Stimulated activated CD4-positive, alpha-beta T cell treated with anti-CD3 and anti-CD28 coated beads, TNF-alpha, amount 100 ng/mL, for 4 hours (primary cell): ENCODE measurements at regions not wholly inside any gene's neighbourhood (a gene's known extent, or its start where the extent isn't known, plus 50 kb on each side); places are given as distances from the start of the nearest gene placed in this dataset.

Experiments used
- DNase-seq, 3 experiments: peaks; one replicate each; pipeline ENCODE4 v3.0.0-alpha.2; 2020; ENCODE audit warnings: low read depth in 3 of 3

- no peak for DNase-seq
Measured at GRCh38 chr13:83953916-83954315, 71.6 kb upstream of the SLITRK1 start.

GRCh38 chr13:83950293-83950692, 68.0 kb upstream of the SLITRK1 start:
- no peak for DNase-seq

GRCh38 chr13:83943530-83944279, 61.4 kb upstream of the SLITRK1 start:
- no peak for DNase-seq

- DNase-seq, result no peak
Measured at GRCh38 chr13:83941701-83942335, 59.5 kb upstream of the SLITRK1 start.

GRCh38 chr13:83940742-83941141, 58.5 kb upstream of the SLITRK1 start:
- DNase-seq, result no peak

- DNase-seq, result no peak
Measured at GRCh38 chr13:83937579-83937978, 55.3 kb upstream of the SLITRK1 start.

- no peak for DNase-seq
Measured at GRCh38 chr13:83935566-83935965, 53.3 kb upstream of the SLITRK1 start.
